Transverse colon (tissue), 3 donors: ENCODE measurements at regions not wholly inside any gene's neighbourhood (a gene's known extent, or its start where the extent isn't known, plus 50 kb on each side); places are given as distances from the start of the nearest gene placed in this dataset.

Source experiments
- CTCF ChIP-seq, 5 experiments: fragments of 200-600 bp in 3 of 5; fragments of 450-650 bp in 2 of 5; sonication (generic) in 3 of 5; IDR thresholded peaks; 1 replicate in 2 of 5; 2 replicates in 3 of 5; pipeline ENCODE4 v1.5.1; 2016 to 2017; ENCODE audit warnings: antibody characterized with exemption in 5 of 5, inconsistent platforms in 3 of 5, mild to moderate bottlenecking in 2 of 5, moderate library complexity in 1 of 5
- EP300 ChIP-seq: sonication (generic); formaldehyde crosslinking; IDR thresholded peaks from one replicate; pipeline ENCODE4 v1.6.1; 2017; ENCODE audit warnings: antibody characterized with exemption, low read depth
- POLR2A ChIP-seq: fragments of 450-650 bp; IDR thresholded peaks from one replicate; pipeline ENCODE4 v1.6.1; 2016; ENCODE audit warnings: antibody characterized with exemption, mild to moderate bottlenecking, moderate library complexity

GRCh38 chr22:44403166-44403565, 90.4 kb upstream of the SHISAL1 start:
- TF ChIP-seq EP300: no peak
- no peak for TF ChIP-seq CTCF (IDR thresholded peaks at IDR 0.05)
- TF ChIP-seq POLR2A: no peak
